GM12878 (cell line): ENCODE measurements at regions not wholly inside any gene's neighbourhood (a gene's known extent, or its start where the extent isn't known, plus 50 kb on each side); places are given as distances from the start of the nearest gene placed in this dataset.

Experiments used
- ATAC-seq: fragments of 200-7000 bp; cut with Tn5 transposase; 3 replicates; pipeline ENCODE4 v1.9.1; 2020; ENCODE audit warnings: mild to moderate bottlenecking, moderate library complexity
- BruUV-seq: library from RNA; stranded (reverse); fragments of 400-500 nt; replicated peaks from 2 replicates; lab custom pipeline; 2021; lab: Mats Ljungman, UMichigan
- CTCF ChIA-PET: fragments of 300-600 bp; sonication (Branson Sonifier 250); formaldehyde crosslinking; extraction: SDS; loops from one replicate; lab custom pipeline; 2021; ENCODE audit warnings: inconsistent platforms; lab: Yijun Ruan, JAX
- POLR2A ChIA-PET: fragments of 350-600 bp; formaldehyde crosslinking; extraction: SDS; loops from one replicate; lab custom pipeline; 2021; ENCODE audit warnings: inconsistent platforms; lab: Charles Lee
- RAD21 ChIA-PET: fragments of 300-600 bp; sonication (Branson Sonifier 250); formaldehyde crosslinking; loops from one replicate; lab custom pipeline; 2023; ENCODE audit warnings: antibody characterized with exemption; ENCODE audit not compliant: unreplicated experiment; lab: Charles Lee
- SMC1A ChIA-PET: fragments of 300-600 bp; sonication (Branson Sonifier 250); formaldehyde crosslinking; loops from one replicate; lab custom pipeline; 2023; ENCODE audit not compliant: unreplicated experiment, uncharacterized antibody; lab: Charles Lee
- DNase-seq: peaks from one replicate; pipeline ENCODE4 v3.0.0-alpha.2; 2011; ENCODE audit warnings: low read depth, low spot score
- FAIRE-seq: peaks from 3 replicates; lab custom pipeline; 2011; peaks lifted over from hg19 to GRCh38; lab: Jason Lieb, UNC
- H2AFZ ChIP-seq: 2 replicates; pipeline ENCODE4 v1.6.0; 2011; ENCODE audit warnings: low read depth, low read length, control low read depth; ENCODE audit not compliant: control insufficient read depth
- H3K27ac ChIP-seq: 2 replicates; pipeline ENCODE4 v1.5.1; 2011; ENCODE audit warnings: control low read depth; ENCODE audit not compliant: control insufficient read depth, insufficient read depth
- H3K27me3 ChIP-seq, 2 experiments: replicated peaks in 1 of 2; 2 replicates each; pipeline versions ENCODE4 v1.6.0 to v1.6.1; 2011; ENCODE audit warnings: low read length in 1 of 2; ENCODE audit not compliant: control insufficient read depth in 2 of 2, insufficient read depth in 2 of 2
- H3K36me3 ChIP-seq, 2 experiments: 2 replicates each; pipeline ENCODE4 v1.5.1; 2011; ENCODE audit warnings: low read length in 1 of 2; ENCODE audit not compliant: control insufficient read depth in 2 of 2, insufficient read depth in 2 of 2
- H3K4me1 ChIP-seq: 2 replicates; pipeline ENCODE4 v1.6.1; 2011; ENCODE audit warnings: mild to moderate bottlenecking, low read length, moderate library complexity, mixed read lengths; ENCODE audit not compliant: control insufficient read depth, insufficient read depth
- H3K4me2 ChIP-seq: 2 replicates; pipeline ENCODE4 v1.6.0; 2011; ENCODE audit warnings: control low read depth; ENCODE audit not compliant: control insufficient read depth, insufficient read depth
- H3K4me3 ChIP-seq: fragments of 200-600 bp; sonication (generic); 2 replicates; pipeline ENCODE4 v1.5.1; 2016
- H3K79me2 ChIP-seq: 2 replicates; pipeline ENCODE4 v1.6.0; 2011; ENCODE audit warnings: low read length; ENCODE audit not compliant: control insufficient read depth, insufficient read depth
- H3K9ac ChIP-seq: 2 replicates; pipeline ENCODE4 v1.8.0; 2011; ENCODE audit warnings: low read length, control low read depth, mixed read lengths; ENCODE audit not compliant: control insufficient read depth, insufficient read depth
- H3K9me3 ChIP-seq: replicated peaks from 3 replicates; pipeline ENCODE4 v1.5.1; 2011; ENCODE audit warnings: mild to moderate bottlenecking, low read length; ENCODE audit not compliant: control insufficient read depth, insufficient read depth
- H4K20me1 ChIP-seq: 2 replicates; pipeline ENCODE4 v1.6.0; 2011; ENCODE audit not compliant: control insufficient read depth, insufficient read depth
- ESRRA ChIP-seq: IDR thresholded peaks from 2 replicates; pipeline ENCODE4 v1.6.1; 2012; ENCODE audit warnings: mild to moderate bottlenecking, low read length, improper control_type of control experiment
- GABPA ChIP-seq: IDR thresholded peaks from 2 replicates; pipeline ENCODE4 v1.6.1; 2014; ENCODE audit warnings: antibody characterized with exemption, low read depth, mild to moderate bottlenecking, inconsistent platforms
- NFYA ChIP-seq: IDR thresholded peaks from 2 replicates; pipeline ENCODE4 v1.6.1; 2011; ENCODE audit warnings: low read depth, mild to moderate bottlenecking, low read length, improper control_type of control experiment, borderline replicate concordance
- PKNOX1 ChIP-seq: fragments of 450-650 bp; IDR thresholded peaks from 2 replicates; pipeline ENCODE4 v1.6.1; 2016; ENCODE audit warnings: mild to moderate bottlenecking
- SP1 ChIP-seq: IDR thresholded peaks from one replicate; pipeline ENCODE4 v1.6.1; 2011; ENCODE audit warnings: low read depth, low read length
- SPI1 ChIP-seq: IDR thresholded peaks from 2 replicates; pipeline ENCODE4 v1.6.1; 2011; ENCODE audit warnings: low read depth, mild to moderate bottlenecking, low read length, moderate library complexity, borderline replicate concordance; ENCODE audit not compliant: insufficient read depth
- WGBS: methylation state at CpG from one replicate; pipeline ENCODE4 v1.1.6; 2016; ENCODE audit warnings: low lambda C conversion rate; ENCODE audit not compliant: insufficient replicate concordance, insufficient coverage; ENCODE audit errors: missing lambda C conversion rate; 5-methylcytosine and 5-hydroxymethylcytosine counted together
- in situ Hi-C: fragments of 300-500 bp; cut with MboI; formaldehyde crosslinking; loops from 9 replicates; pipeline ENCODE4 v1.14.3; 2018; ENCODE audit warnings: mixed read lengths
- intact Hi-C: fragments of 100-400 bp; cut with micrococcal nuclease; formaldehyde crosslinking; loops from one replicate; pipeline ENCODE4 v1.14.2; 2022; ENCODE audit not compliant: unreplicated experiment

GRCh38 chr13:50456111-50456510 is 387.4 kb downstream of the DLEU7 start:
- no peak for DNase-seq
- RAD21 ChIA-PET = no interaction called here
- no peak for TF ChIP-seq NFYA
- TF ChIP-seq ESRRA = no peak
- no peak for TF ChIP-seq GABPA
- TF ChIP-seq SP1 = no peak
- TF ChIP-seq, all 136 proteins: peak for 0
- no peaks in the 10 kb centered on the region for H3K36me3 ChIP-seq
- no peak overlapping the region for H3K4me3 ChIP-seq
- H3K79me2 ChIP-seq = no peaks in the 10 kb centered on the region
- no peak for ATAC-seq
- H3K4me1 ChIP-seq = no peaks in the 10 kb centered on the region
- no peaks in the 10 kb centered on the region for H3K9me3 ChIP-seq
- WGBS = 51% methylated on average over 3 of the region's 3 CpGs
- ChIA-PET POLR2A (no interaction called here), SMC1A (no interaction called here), CTCF (no interaction called here)
- H2AFZ ChIP-seq = no peak overlapping the region
- H3K4me2 ChIP-seq = no peak overlapping the region
- H3K27me3 ChIP-seq = no peaks in the 10 kb centered on the region
- H4K20me1 ChIP-seq = no peaks in the 10 kb centered on the region
- intact Hi-C loops (no loop called here), in situ Hi-C loops (no loop called here)
- no TSS peak for BruUV-seq
- H3K27ac ChIP-seq = no peak overlapping the region
- FAIRE-seq = no peak
- H3K9ac ChIP-seq = no peak overlapping the region

GRCh38 chr13:50457415-50458393 is 385.8 kb downstream of the DLEU7 start:
- CTCF ChIA-PET = no interaction called here
- Histone ChIP-seq H3K79me2 (no peaks in the 10 kb centered on the region), H3K4me1 (no peaks in the 10 kb centered on the region), H3K9me3 (no peaks in the 10 kb centered on the region), H3K9ac (no peak overlapping the region), H3K36me3 (no peaks in the 10 kb centered on the region), H3K27ac (no peak overlapping the region), H4K20me1 (no peaks in the 10 kb centered on the region), H3K4me3 (no peak overlapping the region), H3K27me3 (no peaks in the 10 kb centered on the region), H3K4me2 (no peak overlapping the region), H2AFZ (no peak overlapping the region)
- POLR2A ChIA-PET = no interaction called here
- FAIRE-seq (no peak), DNase-seq (no peak), ATAC-seq (no peak)
- in situ Hi-C loops (no loop called here), intact Hi-C loops (no loop called here)
- BruUV-seq = no TSS peak
- WGBS = 64% methylated on average over 5 of the region's 5 CpGs
- RAD21 ChIA-PET = no interaction called here
- TF ChIP-seq SPI1 (0 out of 2 replicates have a peak, but pooled peaks have one; percentile 4), PKNOX1 (no peak)
- SMC1A ChIA-PET = no interaction called here
